ENCODE measurements at regions not wholly inside any gene's neighbourhood (a gene's known extent, or its start where the extent isn't known, plus 50 kb on each side); places are given as distances from the start of the nearest gene placed in this dataset.

DNA sequence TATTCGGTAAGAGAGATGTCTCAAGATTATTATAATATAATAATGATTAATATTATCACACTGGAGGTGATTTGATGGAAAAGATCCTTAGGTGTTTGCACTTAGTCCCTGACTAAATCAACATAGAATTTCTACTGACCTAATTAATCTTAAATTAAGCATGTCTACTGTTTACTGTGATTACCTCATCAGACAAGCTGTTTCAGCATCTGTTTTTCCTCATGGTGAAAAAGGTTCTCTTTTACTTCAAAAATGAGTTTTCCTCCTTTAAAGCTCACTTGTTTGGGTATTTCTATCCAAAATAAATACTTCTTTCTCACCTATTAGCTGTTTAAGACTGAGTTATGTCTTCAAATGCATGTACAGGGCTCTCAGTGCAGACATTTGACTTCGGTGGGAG is 407.8 kb downstream of the NKX6-1 start:
- TF ChIP-seq CTCF (IDR thresholded peaks at IDR 0.05), result no peak
- no peak for TF ChIP-seq POLR2A (IDR thresholded peaks at IDR 0.05)

Data from testis (tissue), 2 donors.